ENCODE measurements at regions not wholly inside any gene's neighbourhood (a gene's known extent, or its start where the extent isn't known, plus 50 kb on each side); places are given as distances from the start of the nearest gene placed in this dataset.

- TF ChIP-seq GATA3 (IDR thresholded peaks at IDR 0.05; ENCODE audit: low read depth, low read length), result no peak
These were observed 269.5 kb downstream of the SEC61B start for GRCh38 chr9:99491408-99492158.

GRCh38 chr9:99497641-99498040 lies 275.6 kb downstream of the SEC61B start:
- no peak for TF ChIP-seq GATA3 (IDR thresholded peaks at IDR 0.05; ENCODE audit: low read depth, low read length)
- TF ChIP-seq GATA2 (IDR thresholded peaks at IDR 0.05; ENCODE audit: low read depth, low read length), result no peak

GRCh38 chr9:99505936-99506335 lies 283.9 kb downstream of the SEC61B start:
- TF ChIP-seq GATA3 (IDR thresholded peaks at IDR 0.05; ENCODE audit: low read depth, low read length), result no peak
- TF ChIP-seq GATA2 (IDR thresholded peaks at IDR 0.05; ENCODE audit: low read depth, low read length), result no peak

GRCh38 chr9:99506747-99507348 lies 284.8 kb downstream of the SEC61B start:
- TF ChIP-seq GATA2 (IDR thresholded peaks at IDR 0.05; ENCODE audit: low read depth, low read length) (no peak), GATA3 (IDR thresholded peaks at IDR 0.05; ENCODE audit: low read depth, low read length) (no peak)

GRCh38 chr9:99509065-99509745 lies 287.1 kb downstream of the SEC61B start:
- TF ChIP-seq GATA2 (IDR thresholded peaks at IDR 0.05; ENCODE audit: low read depth, low read length) (no peak), GATA3 (IDR thresholded peaks at IDR 0.05; ENCODE audit: low read depth, low read length) (no peak)

DNA sequence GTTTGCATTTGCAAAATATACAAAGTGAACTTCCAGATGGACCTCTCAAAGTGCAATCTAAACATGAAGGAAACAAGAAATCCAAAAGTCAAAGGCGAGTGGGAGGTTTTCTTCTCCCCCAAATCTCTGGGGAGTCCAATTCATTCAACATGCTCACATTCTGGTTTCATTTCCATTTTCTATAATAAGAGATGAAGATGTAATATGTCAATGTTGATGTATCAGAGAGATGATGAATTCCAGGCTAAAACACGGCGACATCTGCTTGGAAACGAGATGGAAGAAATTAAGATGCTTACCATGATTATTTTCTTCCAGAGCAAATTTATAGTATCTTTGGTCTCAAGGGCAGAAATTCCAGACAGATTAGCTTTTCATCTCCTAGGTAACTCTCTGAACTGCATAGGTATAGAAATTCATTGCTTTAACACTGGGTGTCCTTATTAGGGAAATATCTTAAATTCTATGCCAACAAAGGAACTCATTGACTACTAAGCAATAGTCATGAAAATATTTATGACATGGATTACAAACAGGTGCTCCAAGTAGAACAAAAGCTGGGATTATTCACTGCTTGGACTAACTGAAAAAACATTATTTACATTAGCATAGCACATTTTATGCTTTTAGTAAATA lies 287.9 kb downstream of the SEC61B start:
- peak; percentile 45 for TF ChIP-seq GATA3 (IDR thresholded peaks at IDR 0.05; ENCODE audit: low read depth, low read length)
- TF ChIP-seq GATA2 (IDR thresholded peaks at IDR 0.05; ENCODE audit: low read depth, low read length), result peak; percentile 56; the same call in 1 of the 2 replicates

- TF ChIP-seq GATA3 (IDR thresholded peaks at IDR 0.05; ENCODE audit: low read depth, low read length) (no peak), GATA2 (IDR thresholded peaks at IDR 0.05; ENCODE audit: low read depth, low read length) (no peak)
These were observed 289.6 kb downstream of the SEC61B start for GRCh38 chr9:99511723-99512122.

DNA sequence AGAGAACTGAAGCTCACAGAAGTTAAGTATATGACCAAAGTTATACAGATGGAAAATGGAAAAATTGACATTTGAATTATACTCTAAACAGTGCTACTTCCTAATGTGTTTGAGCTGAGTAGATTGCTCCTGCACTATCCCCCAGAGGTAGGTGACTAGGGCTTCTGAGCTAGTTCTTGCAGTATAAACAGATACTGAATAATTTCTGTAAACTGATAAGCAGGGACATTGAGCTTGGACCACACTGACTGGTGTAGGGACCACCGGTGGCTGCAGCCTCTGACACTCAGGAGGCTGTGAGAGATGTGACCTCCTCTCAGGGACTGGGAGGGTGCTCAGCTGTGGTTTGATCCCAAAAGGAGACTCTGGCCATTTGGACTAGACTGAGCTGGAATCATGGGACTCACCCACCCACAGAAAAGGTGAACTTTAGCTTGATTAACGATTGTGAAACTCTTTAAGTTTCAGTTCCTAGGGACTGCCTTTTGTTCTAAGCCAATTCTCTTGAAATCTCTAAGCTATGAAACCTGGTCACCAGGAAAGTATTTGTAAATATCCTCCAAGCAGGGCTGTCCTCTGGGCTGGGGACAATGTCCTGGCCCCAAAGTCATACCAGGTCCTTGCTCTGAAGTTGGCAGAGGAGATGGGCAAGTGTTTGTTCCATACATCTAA lies 291.5 kb downstream of the SEC61B start:
- TF ChIP-seq GATA3 (IDR thresholded peaks at IDR 0.05; ENCODE audit: low read depth, low read length) (no peak), GATA2 (IDR thresholded peaks at IDR 0.05; ENCODE audit: low read depth, low read length) (no peak)

DNA sequence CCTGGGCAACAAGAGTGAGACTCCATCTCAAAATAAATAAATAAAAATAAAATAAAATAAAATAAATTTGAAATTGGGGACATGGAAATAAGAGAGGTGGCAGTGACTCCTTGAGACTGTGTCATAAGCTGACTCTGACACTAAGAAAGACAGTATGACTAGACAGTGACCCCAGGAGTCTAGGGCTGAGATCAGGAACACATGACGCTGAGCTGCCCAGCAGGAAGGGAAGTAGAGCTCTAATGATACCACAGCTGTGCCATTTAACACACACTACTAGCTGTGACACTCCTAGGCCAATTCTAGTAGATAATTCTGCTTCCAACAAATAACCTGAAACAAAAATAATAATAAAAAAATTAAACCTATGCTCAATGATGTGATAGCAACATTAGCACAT lies 293.0 kb downstream of the SEC61B start:
- no peak for TF ChIP-seq GATA2 (IDR thresholded peaks at IDR 0.05; ENCODE audit: low read depth, low read length)
- no peak for TF ChIP-seq GATA3 (IDR thresholded peaks at IDR 0.05; ENCODE audit: low read depth, low read length)

- TF ChIP-seq GATA3 (IDR thresholded peaks at IDR 0.05; ENCODE audit: low read depth, low read length), result no peak
- no peak for TF ChIP-seq GATA2 (IDR thresholded peaks at IDR 0.05; ENCODE audit: low read depth, low read length)
These were observed 294.0 kb downstream of the SEC61B start for GRCh38 chr9:99515895-99516656.

GRCh38 chr9:99516657-99517049 lies 294.6 kb downstream of the SEC61B start:
- TF ChIP-seq GATA2 (IDR thresholded peaks at IDR 0.05; ENCODE audit: low read depth, low read length) (no peak), GATA3 (IDR thresholded peaks at IDR 0.05; ENCODE audit: low read depth, low read length) (no peak)

GRCh38 chr9:99523838-99524237 lies 297.8 kb upstream of the NR4A3 start:
- TF ChIP-seq GATA3 (IDR thresholded peaks at IDR 0.05; ENCODE audit: low read depth, low read length) (no peak), GATA2 (IDR thresholded peaks at IDR 0.05; ENCODE audit: low read depth, low read length) (no peak)

DNA sequence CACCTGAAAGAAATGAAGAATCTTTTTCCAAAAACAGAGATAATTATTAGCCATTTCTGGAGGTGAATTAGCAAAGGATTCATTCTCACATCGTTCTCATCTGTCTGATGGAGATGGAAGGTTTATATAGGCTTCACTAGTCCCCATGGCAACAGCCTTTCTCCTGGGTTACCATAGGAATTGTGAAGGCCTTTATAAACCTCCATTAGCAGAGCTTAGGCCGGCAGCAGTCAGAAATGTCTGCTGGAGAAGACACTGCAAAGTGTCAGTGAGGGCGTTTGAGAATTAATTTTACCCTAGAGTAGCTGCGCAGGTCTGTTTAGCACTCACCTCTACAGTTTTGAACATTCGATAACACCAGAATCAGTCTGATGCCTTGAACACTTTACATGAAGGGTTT lies 290.4 kb upstream of the NR4A3 start:
- TF ChIP-seq GATA3 (IDR thresholded peaks at IDR 0.05; ENCODE audit: low read depth, low read length) (no peak), GATA2 (IDR thresholded peaks at IDR 0.05; ENCODE audit: low read depth, low read length) (no peak)
